ENCODE measurements at regions not wholly inside any gene's neighbourhood (a gene's known extent, or its start where the extent isn't known, plus 50 kb on each side); places are given as distances from the start of the nearest gene placed in this dataset.

DNA sequence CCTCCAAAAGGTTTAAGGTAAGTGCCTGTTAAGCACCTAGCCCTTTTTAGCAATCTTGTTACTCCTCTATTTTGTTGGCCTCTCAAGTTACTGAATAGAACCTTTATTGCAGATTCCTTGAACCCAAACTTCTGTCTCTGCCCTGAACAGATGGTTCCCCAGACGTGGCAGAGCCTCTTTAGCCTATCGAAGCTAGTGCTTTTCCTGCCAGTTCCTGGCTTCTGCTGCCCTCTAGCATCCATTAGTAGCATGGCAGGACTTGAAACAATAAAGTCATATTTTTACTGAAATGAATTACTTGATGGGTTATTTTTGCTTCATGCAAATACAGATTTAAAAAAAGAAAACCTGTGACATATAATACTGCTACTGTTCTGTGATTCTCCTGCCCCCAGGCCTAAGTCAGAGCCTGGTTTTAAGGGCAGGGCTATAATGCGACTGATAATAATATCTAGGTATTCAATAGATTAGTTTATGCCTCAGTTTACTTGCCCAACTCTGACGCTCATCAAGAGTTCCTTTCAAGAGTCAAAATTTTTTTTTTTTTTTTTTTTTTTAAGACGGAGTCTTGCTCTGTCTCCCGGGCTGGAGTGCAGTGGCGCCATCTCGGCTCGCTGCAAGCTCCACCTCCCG, 84.3 kb upstream of the PHF14 start:
- no peak for TF ChIP-seq SIN3A (IDR thresholded peaks at IDR 0.05; ENCODE audit: borderline replicate concordance, insufficient read depth, low read length)
- no peak for TF ChIP-seq POLR2AphosphoS5 (IDR thresholded peaks at IDR 0.05; ENCODE audit: low read depth, low read length)
- TF ChIP-seq TAF1 (IDR thresholded peaks at IDR 0.05; ENCODE audit: borderline replicate concordance, insufficient read depth, low read length), result no peak
- TF ChIP-seq FOXP2 (optimal IDR thresholded peaks at IDR 0.05; ENCODE audit: borderline replicate concordance, extremely low read depth, extremely low read length, insufficient read depth), result no peak
- TF ChIP-seq, protein P1, sequence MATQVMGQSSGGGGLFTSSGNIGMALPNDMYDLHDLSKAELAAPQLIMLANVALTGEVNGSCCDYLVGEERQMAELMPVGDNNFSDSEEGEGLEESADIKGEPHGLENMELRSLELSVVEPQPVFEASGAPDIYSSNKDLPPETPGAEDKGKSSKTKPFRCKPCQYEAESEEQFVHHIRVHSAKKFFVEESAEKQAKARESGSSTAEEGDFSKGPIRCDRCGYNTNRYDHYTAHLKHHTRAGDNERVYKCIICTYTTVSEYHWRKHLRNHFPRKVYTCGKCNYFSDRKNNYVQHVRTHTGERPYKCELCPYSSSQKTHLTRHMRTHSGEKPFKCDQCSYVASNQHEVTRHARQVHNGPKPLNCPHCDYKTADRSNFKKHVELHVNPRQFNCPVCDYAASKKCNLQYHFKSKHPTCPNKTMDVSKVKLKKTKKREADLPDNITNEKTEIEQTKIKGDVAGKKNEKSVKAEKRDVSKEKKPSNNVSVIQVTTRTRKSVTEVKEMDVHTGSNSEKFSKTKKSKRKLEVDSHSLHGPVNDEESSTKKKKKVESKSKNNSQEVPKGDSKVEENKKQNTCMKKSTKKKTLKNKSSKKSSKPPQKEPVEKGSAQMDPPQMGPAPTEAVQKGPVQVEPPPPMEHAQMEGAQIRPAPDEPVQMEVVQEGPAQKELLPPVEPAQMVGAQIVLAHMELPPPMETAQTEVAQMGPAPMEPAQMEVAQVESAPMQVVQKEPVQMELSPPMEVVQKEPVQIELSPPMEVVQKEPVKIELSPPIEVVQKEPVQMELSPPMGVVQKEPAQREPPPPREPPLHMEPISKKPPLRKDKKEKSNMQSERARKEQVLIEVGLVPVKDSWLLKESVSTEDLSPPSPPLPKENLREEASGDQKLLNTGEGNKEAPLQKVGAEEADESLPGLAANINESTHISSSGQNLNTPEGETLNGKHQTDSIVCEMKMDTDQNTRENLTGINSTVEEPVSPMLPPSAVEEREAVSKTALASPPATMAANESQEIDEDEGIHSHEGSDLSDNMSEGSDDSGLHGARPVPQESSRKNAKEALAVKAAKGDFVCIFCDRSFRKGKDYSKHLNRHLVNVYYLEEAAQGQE (IDR thresholded peaks at IDR 0.05; ENCODE audit: insufficient read depth in 1 of 2, low read depth in 2 of 2, low read length in 2 of 2), result no peak

DNA sequence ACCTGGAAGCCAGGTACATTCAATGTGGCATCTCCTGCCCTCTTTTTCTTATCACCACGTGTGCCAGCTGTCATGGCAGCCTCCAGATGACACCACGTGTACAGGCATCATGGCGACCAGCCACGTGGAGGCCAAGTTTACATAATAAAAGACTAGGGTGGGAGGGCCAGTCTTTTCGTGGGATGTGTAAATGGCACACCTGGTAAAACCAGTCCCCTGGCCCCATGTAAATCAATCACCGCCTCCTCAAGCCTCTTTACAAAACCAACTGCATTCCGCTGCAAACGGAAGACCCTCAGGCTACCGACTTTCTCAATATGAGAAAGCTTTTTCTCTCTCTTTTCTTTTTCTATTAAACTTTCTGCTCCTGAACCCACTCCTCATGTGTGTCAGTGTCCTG, 65.1 kb upstream of the PHF14 start:
- TF ChIP-seq SIN3A (IDR thresholded peaks at IDR 0.05; ENCODE audit: borderline replicate concordance, insufficient read depth, low read length), result no peak
- no peak for TF ChIP-seq FOXP2 (optimal IDR thresholded peaks at IDR 0.05; ENCODE audit: borderline replicate concordance, extremely low read depth, extremely low read length, insufficient read depth)
- no peak for TF ChIP-seq POLR2AphosphoS5 (IDR thresholded peaks at IDR 0.05; ENCODE audit: low read depth, low read length)
- no peak for TF ChIP-seq TAF1 (IDR thresholded peaks at IDR 0.05; ENCODE audit: borderline replicate concordance, insufficient read depth, low read length)
- TF ChIP-seq, protein P1 (IDR thresholded peaks at IDR 0.05; ENCODE audit: insufficient read depth in 1 of 2, low read depth in 2 of 2, low read length in 2 of 2), result no peak

DNA sequence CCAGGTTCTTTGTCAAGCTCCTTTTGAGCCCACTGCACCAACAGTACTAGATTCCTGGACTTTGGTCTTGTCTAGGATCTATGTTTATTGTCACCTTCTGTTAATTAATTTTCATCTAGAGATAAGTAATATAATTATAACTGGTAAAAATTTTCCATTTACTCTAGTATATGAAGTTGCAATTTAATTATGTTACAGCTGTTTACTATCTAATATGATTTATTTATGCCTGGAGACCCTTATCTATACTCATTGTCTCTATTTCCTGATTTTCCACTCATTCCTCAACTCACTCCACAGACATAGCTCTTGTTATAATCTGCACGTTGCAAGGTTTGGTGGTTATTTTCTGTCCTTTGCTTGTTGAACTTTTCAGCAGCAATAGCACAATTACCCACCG, 63.2 kb upstream of the PHF14 start:
- TF ChIP-seq FOXP2 (optimal IDR thresholded peaks at IDR 0.05; ENCODE audit: borderline replicate concordance, extremely low read depth, extremely low read length, insufficient read depth) (no peak), SIN3A (IDR thresholded peaks at IDR 0.05; ENCODE audit: borderline replicate concordance, insufficient read depth, low read length) (no peak), TAF1 (IDR thresholded peaks at IDR 0.05; ENCODE audit: borderline replicate concordance, insufficient read depth, low read length) (no peak), POLR2AphosphoS5 (IDR thresholded peaks at IDR 0.05; ENCODE audit: low read depth, low read length) (no peak)
- TF ChIP-seq, protein P1 (IDR thresholded peaks at IDR 0.05; ENCODE audit: insufficient read depth in 1 of 2, low read depth in 2 of 2, low read length in 2 of 2), result no peak

DNA sequence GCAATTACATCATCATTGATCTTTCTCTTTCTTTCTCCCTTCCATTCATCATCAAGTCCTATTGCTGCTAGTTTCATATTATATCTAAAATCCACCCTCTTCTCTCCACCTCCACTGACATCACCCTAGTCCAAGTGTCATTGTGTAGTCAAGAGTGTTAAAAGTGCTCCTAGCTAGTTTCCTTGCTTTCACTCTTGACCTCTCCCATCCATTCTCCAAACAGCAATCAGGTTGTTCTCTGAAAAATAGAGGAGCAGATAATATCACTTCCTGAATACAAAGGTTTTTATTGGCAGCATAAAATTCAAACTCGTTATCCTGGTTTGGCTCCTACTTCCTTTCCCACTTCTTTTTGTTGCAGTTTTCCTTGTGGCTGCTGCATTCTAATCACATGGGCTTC, 61.6 kb upstream of the PHF14 start:
- TF ChIP-seq TAF1 (IDR thresholded peaks at IDR 0.05; ENCODE audit: borderline replicate concordance, insufficient read depth, low read length) (no peak), FOXP2 (optimal IDR thresholded peaks at IDR 0.05; ENCODE audit: borderline replicate concordance, extremely low read depth, extremely low read length, insufficient read depth) (no peak), SIN3A (IDR thresholded peaks at IDR 0.05; ENCODE audit: borderline replicate concordance, insufficient read depth, low read length) (no peak), POLR2AphosphoS5 (IDR thresholded peaks at IDR 0.05; ENCODE audit: low read depth, low read length) (no peak)
- TF ChIP-seq, protein P1 (IDR thresholded peaks at IDR 0.05; ENCODE audit: insufficient read depth in 1 of 2, low read depth in 2 of 2, low read length in 2 of 2), result no peak

Measured in PFSK-1 (cell line).